ENCODE measurements at regions not wholly inside any gene's neighbourhood (a gene's known extent, or its start where the extent isn't known, plus 50 kb on each side); places are given as distances from the start of the nearest gene placed in this dataset.

DNA sequence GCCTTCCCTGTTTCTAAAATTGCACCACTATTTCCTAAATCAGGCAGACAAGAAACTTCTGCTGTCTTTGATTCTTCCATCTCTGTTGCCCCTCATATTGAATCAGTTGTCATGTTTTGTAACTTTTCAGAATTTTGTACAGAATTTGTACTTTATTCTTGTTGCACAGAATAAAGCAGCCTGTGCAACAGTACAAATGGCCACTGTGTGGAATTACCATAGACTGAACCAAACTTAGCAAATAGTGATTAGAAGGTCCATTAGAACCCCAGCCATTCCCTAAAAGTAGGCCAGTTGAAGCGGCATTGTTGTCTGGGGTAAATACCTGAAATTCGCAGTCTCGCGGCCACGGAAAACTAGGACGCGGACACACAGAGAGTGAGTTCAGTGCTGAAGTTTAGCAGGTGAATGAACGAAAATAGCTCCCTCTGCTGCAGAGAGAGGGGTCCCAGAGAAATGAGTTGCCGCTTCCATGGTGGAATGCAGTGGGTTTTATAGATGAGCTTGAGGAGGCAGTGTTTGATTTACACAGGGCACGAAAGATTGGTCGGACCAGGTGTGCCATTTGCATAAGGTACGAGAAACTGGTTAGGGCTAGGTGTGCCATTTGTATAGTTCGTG, 71.8 kb downstream of the C4orf33 start:
- DNase-seq, result no peak

DNA sequence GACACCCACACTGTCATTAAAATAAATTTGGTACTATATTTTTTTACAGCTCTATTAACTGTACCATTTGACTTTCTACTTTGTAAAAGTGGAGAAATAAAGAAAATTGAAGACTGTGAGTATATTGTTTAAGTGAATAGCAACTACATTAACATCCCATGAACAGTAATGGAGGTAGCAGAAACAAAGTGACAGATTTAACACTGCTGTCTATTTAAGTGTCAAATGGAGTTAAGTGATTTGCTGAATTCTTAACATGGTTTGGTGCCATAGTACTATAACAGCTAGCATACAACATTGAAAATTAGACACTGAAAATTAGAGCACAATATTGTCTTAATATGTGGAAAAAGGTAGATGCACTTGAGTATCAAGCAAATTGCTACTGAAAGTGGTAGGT, 76.2 kb downstream of the C4orf33 start:
- no peak for DNase-seq

DNA sequence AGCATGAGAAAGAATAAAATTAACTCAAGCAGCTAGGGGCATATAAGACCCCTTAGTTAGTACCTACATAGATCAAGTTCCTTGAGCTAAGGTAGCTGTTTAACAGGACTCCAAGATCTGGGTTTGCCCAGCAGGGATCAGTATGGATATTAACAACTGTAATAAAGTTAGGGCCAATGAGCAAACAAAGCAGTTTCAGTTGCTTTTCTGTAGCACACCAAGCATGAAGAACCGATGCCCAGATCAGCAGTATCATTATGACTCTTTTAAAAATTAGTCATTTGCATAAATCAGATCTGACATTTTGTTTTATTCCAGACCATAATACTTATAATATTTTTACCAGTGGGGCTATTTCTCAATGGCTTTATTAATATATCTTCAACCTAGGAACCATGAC, 80.9 kb downstream of the C4orf33 start:
- DNase-seq, result no peak

DNA sequence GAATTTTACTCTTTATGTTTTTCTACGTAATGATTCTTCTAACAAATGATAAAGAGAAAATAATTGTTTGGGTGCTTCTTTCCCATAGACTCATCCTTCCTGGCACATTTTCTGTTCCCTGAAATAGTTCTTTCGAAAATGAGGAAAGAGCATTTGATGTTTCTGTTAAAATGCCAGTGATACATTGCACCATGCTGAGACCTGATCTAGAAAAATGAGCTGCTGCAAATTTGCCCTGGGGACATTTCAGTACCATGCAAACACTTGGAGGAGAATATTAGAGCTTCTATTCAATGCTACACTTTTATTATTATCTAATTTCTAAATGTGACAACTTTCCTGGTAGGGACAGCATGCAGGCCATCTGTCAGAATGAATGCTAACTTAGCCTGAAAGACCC, 83.3 kb downstream of the C4orf33 start:
- no peak for DNase-seq

DNA sequence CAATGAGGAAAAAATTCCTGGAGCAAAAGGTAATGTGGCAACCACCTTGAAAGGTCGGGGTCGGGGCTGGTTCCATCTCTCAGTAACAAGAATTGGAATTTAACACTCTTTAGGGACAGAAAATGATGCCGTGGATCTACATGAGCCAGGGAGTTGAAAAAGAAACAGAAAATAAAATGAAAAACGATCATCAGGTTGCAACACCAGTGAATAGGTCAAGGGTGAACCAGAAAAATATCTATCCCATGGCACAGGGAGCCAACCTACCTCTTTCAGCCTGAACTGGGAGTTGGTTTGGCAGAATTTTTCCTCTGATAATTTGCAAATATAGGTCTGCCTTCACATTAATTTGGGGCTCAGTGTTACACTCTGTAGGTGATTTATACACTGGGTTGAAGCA, 93.7 kb downstream of the C4orf33 start:
- DNase-seq, result no peak

DNA sequence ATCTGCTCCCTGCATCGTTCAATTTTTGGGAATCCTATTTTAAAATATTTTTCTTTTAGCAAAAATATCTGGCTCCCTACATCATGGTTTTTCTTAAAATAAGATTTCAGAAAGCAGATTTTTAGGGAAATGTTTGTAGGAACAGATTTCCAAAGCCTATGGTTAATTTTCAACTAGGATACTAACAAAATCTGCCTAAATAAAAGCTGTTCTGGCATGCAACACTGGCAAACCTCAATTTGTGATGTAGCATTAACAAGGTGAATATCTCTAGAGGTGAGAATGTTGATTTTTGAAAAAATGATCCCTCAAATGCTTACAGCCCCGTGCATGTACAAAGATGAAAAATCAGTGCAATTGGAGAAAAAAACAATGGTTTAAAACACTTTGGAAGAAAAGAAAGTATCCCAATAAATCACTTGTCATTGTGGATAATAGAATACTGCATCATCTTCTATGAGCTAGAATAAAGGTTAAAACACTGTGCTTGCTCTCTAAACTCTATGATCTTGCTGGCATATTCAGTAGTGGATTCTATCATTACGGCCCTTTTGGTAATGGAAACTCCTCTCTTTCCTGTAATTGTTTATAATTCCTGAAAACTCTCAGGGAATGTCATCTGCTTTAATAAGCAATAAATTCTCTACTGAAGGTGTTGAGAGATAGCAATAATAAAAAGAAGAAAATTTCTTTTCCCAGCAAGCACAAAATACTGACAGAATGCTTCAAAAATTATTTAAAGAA, 97.6 kb downstream of the C4orf33 start:
- no peak for DNase-seq

DNA sequence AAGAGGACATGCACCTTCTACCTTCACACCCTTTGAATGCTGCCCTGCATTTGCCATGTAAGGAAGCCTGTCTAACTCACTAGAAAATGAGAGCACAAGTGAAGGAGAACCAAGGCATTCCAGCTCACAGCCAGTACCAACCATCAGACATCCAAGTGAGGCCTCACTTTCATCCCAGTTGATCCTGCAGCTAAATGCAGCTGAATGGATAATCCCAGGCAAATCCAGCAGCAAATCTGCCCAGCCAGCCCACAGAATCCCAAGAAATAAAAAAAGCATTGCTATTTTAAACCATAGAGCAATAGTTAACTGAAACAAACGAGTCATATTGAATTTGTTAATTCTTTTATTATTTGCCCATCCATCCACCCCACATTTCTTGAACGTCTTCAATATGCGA, 112.5 kb downstream of the C4orf33 start:
- no peak for DNase-seq

DNA sequence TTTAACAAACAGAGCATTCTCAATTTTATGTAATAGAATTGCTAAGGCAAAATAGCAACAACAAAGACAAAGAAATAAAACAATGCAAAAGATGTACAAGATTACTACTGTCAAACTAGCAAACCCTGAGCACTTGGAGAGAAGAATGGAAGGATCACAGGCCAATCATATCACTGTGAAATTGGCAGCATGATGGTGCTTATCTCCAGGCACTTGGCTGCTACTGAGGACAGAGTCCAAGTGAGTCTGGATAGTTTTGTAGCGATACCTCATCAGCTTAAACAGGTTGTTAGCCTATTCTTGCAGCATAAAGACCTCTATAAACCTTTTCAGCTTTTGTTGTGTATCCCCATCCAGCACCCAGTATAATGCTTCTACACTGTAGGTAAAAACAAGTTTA, 117.7 kb downstream of the C4orf33 start:
- no peak for DNase-seq

DNA sequence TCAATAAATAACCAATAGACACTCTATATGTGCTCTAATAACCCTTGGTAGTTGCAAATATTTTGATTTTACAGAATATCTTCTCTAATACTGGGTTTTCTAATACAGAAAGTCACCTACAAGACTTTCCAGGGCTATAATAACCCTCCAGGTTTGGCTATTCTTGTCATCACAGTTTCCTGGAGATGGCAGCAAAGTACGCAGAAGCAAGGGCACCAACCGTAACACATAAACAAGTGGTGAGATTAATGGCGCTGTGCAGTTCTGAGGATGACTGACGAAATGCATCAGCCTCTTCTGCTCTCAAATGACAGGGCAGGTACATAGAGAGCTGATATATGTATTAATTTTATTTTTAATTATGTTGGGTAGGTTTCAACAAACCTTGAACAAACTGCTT, 122.4 kb downstream of the C4orf33 start:
- no peak for DNase-seq

DNA sequence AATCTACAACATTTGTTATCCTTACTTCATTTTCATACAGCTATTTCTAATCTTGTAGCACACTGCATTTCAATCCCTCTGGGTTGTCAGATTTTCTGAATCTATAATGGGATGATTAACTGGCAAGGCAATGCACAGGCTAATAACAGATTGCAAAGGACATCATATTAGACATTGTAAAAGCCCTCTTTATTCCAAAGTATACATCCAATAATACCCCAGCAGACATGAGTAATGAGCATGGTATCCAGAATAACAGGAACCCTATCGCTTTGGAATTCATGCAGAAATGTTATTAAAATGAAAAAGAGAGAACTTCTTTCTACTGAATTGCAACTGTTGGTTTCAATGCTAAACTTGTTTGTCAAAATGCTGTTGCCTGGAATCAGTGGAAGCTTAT, 122.9 kb downstream of the C4orf33 start:
- no peak for DNase-seq

DNA sequence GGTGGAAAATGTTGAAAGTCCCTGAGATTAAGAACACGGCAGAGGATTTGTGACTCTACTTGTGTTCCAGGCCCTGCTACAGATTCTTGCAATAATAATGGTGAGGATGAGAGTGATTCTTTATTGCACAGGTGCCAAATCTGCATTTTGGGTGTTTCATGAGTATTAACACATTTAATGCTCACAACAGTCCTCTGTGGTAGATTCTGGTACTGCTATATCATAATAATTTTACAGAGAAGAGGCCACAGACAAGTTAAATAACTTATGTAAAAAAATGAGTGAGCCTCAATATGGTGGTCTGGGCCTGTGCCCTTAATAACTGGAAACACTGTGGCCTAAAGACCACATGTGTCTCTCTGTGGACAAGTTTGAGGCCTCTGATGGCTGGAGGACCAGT, 124.3 kb downstream of the C4orf33 start:
- DNase-seq, result no peak

DNA sequence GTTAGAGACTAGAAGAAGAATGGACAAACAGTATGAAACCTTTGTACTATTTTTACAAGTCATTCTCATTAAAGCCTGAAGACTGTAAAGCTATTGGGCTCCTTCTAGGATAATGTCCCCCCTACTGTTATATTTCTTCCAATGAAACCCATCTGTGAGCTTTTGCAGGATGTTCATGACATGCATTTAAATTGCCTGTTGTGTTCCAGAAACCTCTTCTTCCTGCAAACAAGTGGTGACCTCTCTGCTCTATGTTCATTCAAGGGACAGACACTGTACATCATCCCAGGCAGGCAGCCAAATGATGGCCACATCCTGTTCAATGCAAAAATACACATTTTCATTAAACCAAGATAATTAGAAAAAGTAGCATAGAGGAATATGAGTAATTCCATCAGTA, 128.0 kb downstream of the C4orf33 start:
- no peak for DNase-seq

DNA sequence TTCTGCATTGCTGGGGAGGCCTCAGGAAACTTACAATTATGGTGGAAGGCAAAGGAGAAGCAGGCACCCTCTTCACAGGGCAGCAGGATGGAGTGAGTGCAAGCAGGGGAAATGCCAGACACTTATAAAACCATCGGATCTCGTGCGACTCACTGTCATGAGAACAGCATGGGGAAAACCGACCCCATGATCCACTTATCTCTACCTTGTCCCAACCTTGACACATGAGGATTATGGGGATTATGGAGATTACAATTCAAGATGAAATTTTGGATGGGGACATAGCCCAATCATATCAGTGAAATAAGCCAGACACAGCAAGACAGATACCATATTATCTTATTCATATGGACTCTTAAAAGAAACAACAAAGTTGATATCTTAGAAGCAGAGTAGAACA, 134.9 kb downstream of the C4orf33 start:
- no peak for DNase-seq

DNA sequence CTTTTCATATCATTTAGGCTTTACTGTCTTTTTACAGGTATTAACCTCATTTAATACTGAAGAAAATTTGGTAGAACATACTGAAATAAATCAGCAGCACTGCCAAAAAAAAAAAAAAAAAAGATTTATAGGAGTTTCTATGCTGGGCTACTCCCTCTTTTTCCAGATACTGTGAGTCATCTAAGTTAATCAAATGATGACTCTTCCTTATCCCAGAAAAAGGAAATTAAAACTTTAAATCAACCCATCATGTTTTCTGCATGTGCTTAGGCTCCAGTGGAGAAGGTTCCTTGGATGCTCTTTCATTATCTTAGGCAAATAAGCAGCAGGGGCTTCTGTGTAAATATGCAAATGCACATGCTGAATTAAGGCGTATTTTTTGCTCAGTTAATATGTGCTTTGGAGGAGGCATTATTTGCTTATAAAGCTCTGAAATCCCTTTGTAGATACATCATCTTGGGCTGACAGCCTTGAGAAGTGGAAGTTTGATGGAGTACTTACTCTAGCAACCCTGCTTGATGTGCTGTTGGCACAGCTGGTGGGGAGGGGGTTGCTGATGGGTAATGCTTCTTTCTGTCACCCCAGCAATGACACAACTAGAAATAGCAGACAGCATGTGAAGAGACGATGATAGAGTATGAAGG, 136.1 kb downstream of the C4orf33 start:
- no peak for DNase-seq

DNA sequence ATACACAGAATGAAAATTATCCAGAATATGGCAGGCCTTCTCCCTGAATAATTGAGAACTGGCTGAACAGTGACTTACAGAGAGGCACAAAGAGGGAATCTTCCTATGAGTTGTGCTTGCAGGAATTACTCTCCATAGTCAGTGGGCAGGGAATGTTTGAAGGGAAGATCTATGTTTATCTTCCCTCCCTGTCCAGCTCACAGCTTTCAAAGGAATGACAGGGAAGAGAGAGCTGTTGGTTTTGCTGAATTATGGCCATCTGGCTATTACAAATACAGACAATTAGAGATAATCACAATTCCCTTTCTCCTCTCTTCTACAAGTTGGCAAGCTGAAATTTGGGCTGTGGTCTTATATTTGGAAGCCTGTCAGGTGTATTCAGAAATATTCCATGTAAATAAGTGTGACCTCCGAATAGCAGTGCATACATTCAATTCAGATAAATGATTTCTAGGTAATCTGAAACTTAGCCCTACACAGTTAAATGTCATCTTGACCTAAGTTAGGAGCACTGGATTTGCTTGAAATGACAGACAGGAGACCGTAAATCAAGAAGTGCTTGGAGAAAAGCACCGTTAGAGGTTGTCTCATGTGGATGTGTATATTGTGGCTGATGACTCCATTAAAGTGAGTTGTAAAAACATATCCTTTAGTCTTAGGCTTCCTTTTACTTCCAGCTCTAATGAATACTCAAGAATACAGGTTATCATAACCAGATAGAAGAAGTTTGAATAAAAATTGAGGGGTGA, 136.8 kb downstream of the C4orf33 start:
- DNase-seq, result no peak

DNA sequence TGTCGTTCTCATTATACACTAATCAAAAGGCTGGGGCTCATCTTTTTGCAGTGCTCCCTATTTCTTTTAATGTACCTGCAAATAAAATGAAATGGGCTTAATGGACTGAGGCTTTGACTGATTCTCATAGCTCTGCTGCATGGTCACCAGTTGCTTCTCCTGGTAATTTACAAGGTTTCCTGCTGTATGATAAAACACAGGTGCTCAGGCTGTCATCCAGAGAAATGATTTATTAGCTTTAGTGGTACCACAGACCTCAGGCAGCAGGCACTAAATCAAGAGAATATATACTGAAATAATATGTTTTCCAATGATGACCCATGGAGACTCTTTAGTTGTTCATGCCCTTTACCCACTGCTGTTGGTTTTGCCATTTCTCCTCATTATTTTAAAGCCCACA, 137.7 kb downstream of the C4orf33 start:
- DNase-seq, result no peak

DNA sequence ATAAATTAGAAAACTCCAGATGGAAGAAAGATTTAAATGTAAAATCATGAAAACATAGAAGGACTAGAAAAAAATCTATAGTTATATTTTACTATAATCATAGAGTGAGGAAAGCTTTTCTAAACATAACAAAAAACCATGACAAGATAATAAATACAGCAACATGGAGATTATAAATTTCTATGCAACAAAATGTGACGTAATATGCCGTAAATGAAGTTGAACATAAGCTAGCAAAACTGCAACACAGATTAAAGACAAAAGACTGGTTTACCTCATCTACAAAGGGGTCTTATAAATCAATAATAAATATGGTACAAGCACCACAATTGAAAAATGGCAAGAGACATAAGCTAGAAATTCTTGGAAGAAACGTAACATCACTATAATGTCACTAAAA, 140.4 kb downstream of the C4orf33 start:
- no peak for DNase-seq

DNA sequence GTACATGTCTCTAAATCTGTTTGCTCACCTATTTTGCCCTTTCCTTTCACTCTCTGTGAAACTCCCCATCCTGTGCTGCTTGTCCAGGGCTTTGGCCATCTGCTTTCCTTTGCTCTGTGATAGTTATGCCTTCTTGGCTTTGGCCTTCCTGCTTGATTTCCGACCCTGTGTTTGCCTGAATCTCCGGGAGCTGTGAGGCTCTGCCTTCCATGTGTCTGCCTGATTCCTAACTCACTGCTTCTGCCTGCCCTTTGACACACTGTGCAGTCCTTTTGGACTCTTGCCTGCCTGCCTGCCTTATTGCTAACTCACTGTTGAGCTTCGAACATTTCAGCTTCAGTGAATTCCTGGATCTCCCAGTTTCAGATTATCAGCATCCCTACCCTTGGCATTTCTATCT, 143.1 kb downstream of the C4orf33 start:
- DNase-seq, result no peak

DNA sequence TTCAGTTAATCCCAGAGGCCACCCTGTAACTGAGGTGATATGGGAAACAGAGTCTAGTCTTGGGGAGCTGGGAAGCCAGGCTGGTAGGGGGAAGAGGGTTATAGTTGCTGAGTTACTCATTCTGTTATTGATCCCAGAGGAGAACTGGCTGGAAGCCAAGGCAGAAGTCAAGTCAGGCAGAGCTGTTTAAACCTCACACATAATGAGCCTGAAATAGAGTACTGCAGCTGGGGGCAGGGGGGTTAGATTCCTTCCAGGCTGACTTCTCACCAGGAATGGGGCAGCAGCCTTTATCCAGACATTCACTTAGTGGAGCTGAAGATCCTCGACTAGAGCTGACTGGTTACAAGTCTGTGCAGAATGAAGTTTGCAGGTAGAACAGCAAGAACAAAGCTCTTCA, 144.9 kb downstream of the C4orf33 start:
- no peak for DNase-seq

DNA sequence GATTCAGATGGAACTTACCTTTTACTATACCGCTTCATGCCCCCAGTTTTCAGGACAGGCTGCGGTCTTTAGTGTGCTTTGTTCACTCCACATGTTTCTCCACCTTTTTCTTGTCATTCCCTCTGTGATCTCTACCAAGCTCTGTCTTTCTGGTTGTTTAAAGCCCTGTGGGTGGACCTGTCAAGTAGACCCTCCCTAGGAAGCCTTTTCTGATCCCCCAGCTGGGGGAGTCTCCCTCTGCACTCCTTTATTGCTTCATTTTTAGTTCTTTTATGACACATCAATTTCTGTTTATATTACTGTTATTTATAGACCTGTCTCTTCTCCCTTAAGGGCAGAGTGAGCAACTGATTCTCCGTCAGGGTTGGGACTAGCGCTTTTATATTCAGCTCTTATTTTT, 150.2 kb downstream of the C4orf33 start:
- DNase-seq, result no peak

DNA sequence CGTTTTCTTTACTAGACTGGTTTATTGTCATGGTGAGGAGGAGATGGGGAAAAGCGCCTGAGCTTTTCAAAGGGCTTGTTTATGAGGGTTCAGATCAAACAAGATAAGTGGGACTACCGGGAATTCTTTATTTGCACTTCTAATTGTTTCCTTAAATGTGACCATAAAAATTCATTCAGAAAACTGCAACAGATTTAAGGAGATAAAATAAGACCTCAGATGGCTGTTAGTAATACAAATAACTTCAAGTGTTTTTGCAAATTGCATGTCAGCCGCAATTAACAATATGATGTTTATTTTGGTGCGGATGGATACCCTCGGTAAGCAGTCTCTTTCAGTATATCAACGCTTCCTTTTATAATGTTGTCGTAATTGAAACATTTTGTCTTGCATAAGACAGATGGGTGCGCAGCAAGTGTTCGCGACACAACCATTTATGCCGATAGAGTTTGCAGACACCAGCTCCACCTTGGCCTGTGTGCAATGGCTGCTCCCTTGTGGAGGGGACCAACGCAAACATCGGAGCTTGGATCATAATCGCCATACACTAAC, 151.0 kb downstream of the C4orf33 start:
- DNase-seq, result no peak

DNA sequence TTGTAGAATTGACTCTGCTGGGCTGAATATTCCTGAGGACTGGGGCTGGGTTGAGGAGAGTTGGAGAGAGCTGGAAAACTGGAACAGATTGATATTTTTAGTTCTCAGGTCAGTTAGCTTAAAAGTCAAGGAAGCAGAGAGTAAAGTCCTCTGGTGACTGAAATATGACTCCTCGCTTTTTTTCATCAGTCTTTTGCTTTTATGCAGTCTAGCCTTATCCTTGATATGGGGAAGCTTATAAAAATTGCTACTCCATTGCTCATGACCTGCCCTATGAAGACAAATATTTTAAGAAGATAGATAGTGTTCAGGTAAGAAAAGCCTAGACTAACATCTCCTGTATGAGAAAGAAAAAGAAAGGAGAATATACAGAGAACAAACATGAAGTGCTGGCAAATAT, 152.7 kb downstream of the C4orf33 start:
- DNase-seq, result no peak

DNA sequence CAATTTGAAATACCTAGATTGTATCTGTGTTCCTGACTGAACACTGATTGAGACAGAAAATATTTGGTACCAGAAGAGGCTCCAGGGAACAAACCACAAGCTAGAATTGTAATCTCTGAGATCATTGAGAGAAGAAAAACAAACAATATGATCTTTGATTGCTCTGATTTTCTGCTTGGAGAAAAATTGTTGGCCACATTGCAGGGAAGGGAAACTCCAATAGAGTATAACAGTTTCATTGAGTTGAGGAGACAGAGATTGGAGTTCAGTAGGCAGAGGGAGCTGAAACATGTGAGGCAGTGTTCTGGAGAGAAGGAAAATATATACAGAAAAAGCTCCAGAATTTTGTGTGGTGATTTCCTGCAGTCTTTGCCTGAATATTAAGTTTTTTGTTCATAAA, 158.2 kb downstream of the C4orf33 start:
- no peak for DNase-seq

DNA sequence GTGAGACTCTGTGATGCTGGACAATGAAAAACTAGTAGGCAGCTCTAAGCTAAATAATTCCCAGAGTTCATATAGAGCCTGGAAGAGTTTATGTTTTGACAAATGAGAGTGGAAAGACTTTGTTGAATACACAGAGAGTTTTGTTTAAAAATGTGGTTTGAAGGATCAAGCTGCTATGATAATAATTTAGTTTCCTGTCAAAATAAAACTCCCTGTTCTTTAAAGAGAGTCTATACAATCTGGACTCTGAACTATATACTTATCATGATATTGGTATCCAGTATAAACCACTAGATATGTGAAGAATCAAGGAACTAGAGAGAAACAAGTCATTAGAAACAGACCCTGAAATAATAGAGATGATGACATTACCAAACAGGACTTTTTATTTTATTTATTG, 158.6 kb downstream of the C4orf33 start:
- no peak for DNase-seq
